Aorta (tissue), 5 donors: ENCODE measurements at regions not wholly inside any gene's neighbourhood (a gene's known extent, or its start where the extent isn't known, plus 50 kb on each side); places are given as distances from the start of the nearest gene placed in this dataset.
"Not testable (repeated sequence)": the region's sequence is repeated elsewhere in the genome, so short reads cannot be mapped to it uniquely, and the experiment has no call there.

Experiments
- ATAC-seq: fragments of 200-7000 bp; cut with Tn5 transposase; one replicate; pipeline ENCODE4 v1.9.1; 2022; ENCODE audit warnings: moderate library complexity; ENCODE audit not compliant: low FRiP score
- DNase-seq, 2 donors: peaks; one replicate each; pipeline ENCODE4 v3.0.0-alpha.2; 2020
- H3K27ac ChIP-seq, 2 donors: one replicate each; pipeline ENCODE4 v1.5.1; 2013; ENCODE audit warnings: low read length in 2 of 2, mild to moderate bottlenecking in 2 of 2, moderate library complexity in 2 of 2, control low read depth in 1 of 2, inconsistent platforms in 1 of 2, low read depth in 1 of 2
- H3K27me3 ChIP-seq, 2 donors: one replicate each; pipeline ENCODE4 v1.6.1; 2013; ENCODE audit warnings: control low read depth in 1 of 2, low read length in 1 of 2, mild to moderate bottlenecking in 1 of 2, moderate library complexity in 1 of 2; ENCODE audit not compliant: insufficient read depth in 2 of 2, control insufficient read depth in 1 of 2
- H3K36me3 ChIP-seq, 2 donors: one replicate each; pipeline ENCODE4 v1.6.1; 2013; ENCODE audit warnings: control low read depth in 1 of 2, low read length in 1 of 2, mild to moderate bottlenecking in 1 of 2; ENCODE audit not compliant: insufficient read depth in 2 of 2, control insufficient read depth in 1 of 2
- H3K4me1 ChIP-seq, 2 donors: one replicate each; pipeline ENCODE4 v1.6.1; 2013; ENCODE audit warnings: low read length in 2 of 2, control low read depth in 1 of 2, mild to moderate bottlenecking in 1 of 2, moderate library complexity in 1 of 2; ENCODE audit not compliant: insufficient read depth in 2 of 2, control insufficient read depth in 1 of 2
- H3K4me3 ChIP-seq, 2 donors: one replicate each; pipeline ENCODE4 v1.5.1; 2013; ENCODE audit warnings: low read length in 2 of 2, control low read depth in 1 of 2, mild to moderate bottlenecking in 1 of 2
- H3K9me3 ChIP-seq: one replicate; pipeline ENCODE4 v1.6.1; 2013; ENCODE audit warnings: mild to moderate bottlenecking, low read length; ENCODE audit not compliant: control insufficient read depth
- WGBS, 2 donors: extraction: QIAGEN DNeasy Blood & Tissue Kit; methylation state at CpG; one replicate each; pipeline ENCODE4 v1.1.7; 2013; 5-methylcytosine and 5-hydroxymethylcytosine counted together
- intact Hi-C, 2 donors: fragments of 100-400 bp; cut with DNase I; formaldehyde crosslinking; loops; one replicate each; pipeline versions ENCODE4 v1.14.2 to v1.15.0; 2022
- donor health status: healthy with polysubstance abuse.
- donor health status: Bipolar disorder and iron deficiency.
- donor health status: DM: no; HTN: no; CAD: no.
- donor health status: DM: no; HTN: no; CAD: no.
- donor health status: DM: yes; HTN: yes; CAD: no.

- H3K27ac ChIP-seq, H3K4me1 ChIP-seq, H3K4me3 ChIP-seq, H3K27me3 ChIP-seq, intact Hi-C loops, DNase-seq, H3K9me3 ChIP-seq, H3K36me3 ChIP-seq: not testable (repeated sequence)
- ATAC-seq, result peak; percentile 30
- WGBS, 2 donors, result 94 to 95% methylated on average over 12 to 14 of the region's 16 CpGs
These were observed 86.0 kb upstream of the PZP start for GRCh38 chr12:9294072-9294620.

- H3K27ac ChIP-seq, H3K4me3 ChIP-seq, H3K27me3 ChIP-seq, H3K36me3 ChIP-seq, intact Hi-C loops, DNase-seq, ATAC-seq, H3K4me1 ChIP-seq, H3K9me3 ChIP-seq: not testable (repeated sequence)
- no CpG with 5 or more reads among the region's 3 CpGs for WGBS, 2 donors
These were observed 85.2 kb upstream of the PZP start for GRCh38 chr12:9293391-9293790.

GRCh38 chr12:9289984-9290383, 81.8 kb upstream of the PZP start:
- H3K9me3 ChIP-seq, H3K4me3 ChIP-seq, H3K27ac ChIP-seq, H3K4me1 ChIP-seq, H3K36me3 ChIP-seq, H3K27me3 ChIP-seq, DNase-seq, intact Hi-C loops: not testable (repeated sequence)
- WGBS, 2 donors, result 67 to 89% methylated on average over 1 of the region's 5 CpGs
- peak; percentile 56 for ATAC-seq

GRCh38 chr12:9284724-9285123, 76.5 kb upstream of the PZP start:
- H3K27me3 ChIP-seq, DNase-seq, H3K4me3 ChIP-seq, H3K4me1 ChIP-seq, ATAC-seq, H3K36me3 ChIP-seq, H3K27ac ChIP-seq, H3K9me3 ChIP-seq: not testable (repeated sequence)
- WGBS, 2 donors, result 38 to 64% methylated on average over 4 to 5 of the region's 7 CpGs
- intact Hi-C loops, result loop anchor here (5.0 kb wide), 1 partner anchor 167 kb away; the partner anchor contains the start of gene A2M (in 2 of the 2)

GRCh38 chr12:9284197-9284596, 76.0 kb upstream of the PZP start:
- intact Hi-C loops, result loop anchor here (5.0 kb wide), 1 partner anchor 167 kb away; the partner anchor contains the start of gene A2M (in 2 of the 2)
- peak in 1 of 2 donors; percentile 82 for DNase-seq
- H3K27ac ChIP-seq, ATAC-seq, H3K27me3 ChIP-seq, H3K9me3 ChIP-seq, H3K4me1 ChIP-seq, H3K36me3 ChIP-seq: not testable (repeated sequence)
- H3K4me3 ChIP-seq, result peak overlapping the region in 1 of 2 donors; percentile 47
- WGBS, 2 donors, result 0 to 8% methylated on average over 4 to 13 of the region's 14 CpGs

- H3K27ac ChIP-seq, result not testable (repeated sequence)
- WGBS, 2 donors, result 0% methylated on average over 33 to 40 of the region's 42 CpGs
These were observed 75.3 kb upstream of the PZP start for GRCh38 chr12:9283346-9284095.

GRCh38 chr12:9276990-9277389, 68.8 kb upstream of the PZP start:
- intact Hi-C loops, result no loop called here
- ATAC-seq (no peak), DNase-seq (no peak)
- Histone ChIP-seq H3K4me1 (no peaks in the 10 kb centered on the region), H3K9me3 (no peaks in the 10 kb centered on the region), H3K27ac (no peak overlapping the region), H3K4me3 (no peak overlapping the region), H3K27me3 (peaks cover 0 to 5% of the 10 kb centered on the region in 2 donors), H3K36me3 (no peaks in the 10 kb centered on the region)
- WGBS, 2 donors, result 50 to 51% methylated on average over 4 of the region's 4 CpGs

More at GRCh38 chr12:9283346-9284095, 75.3 kb upstream of the PZP start:
- H3K27me3 ChIP-seq, H3K4me1 ChIP-seq, H3K36me3 ChIP-seq, H3K9me3 ChIP-seq: not testable (repeated sequence)
- ATAC-seq (peak; percentile 36), DNase-seq (peak; percentile 94 to 97)
- H3K4me3 ChIP-seq, result peak overlapping the region in 1 of 2 donors; percentile 47
- intact Hi-C loops, result loop anchor here (5.0 kb wide), 1 partner anchor 166 kb away; the partner anchor contains the start of gene A2M (in 2 of the 2)

- ATAC-seq, result no peak
- intact Hi-C loops, result no loop called here
- Histone ChIP-seq H3K4me1 (no peaks in the 10 kb centered on the region), H3K36me3 (no peaks in the 10 kb centered on the region), H3K9me3 (no peaks in the 10 kb centered on the region), H3K4me3 (no peak overlapping the region), H3K27me3 (peaks cover 0 to 5% of the 10 kb centered on the region in 2 donors), H3K27ac (no peak overlapping the region)
- 63% methylated on average over 3 of the region's 3 CpGs for WGBS, 2 donors
- DNase-seq, result no peak
These were observed 65.1 kb upstream of the PZP start for GRCh38 chr12:9273276-9273675.

GRCh38 chr12:9271875-9272274, 63.7 kb upstream of the PZP start:
- no peaks in the 10 kb centered on the region for H3K9me3 ChIP-seq
- no peaks in the 10 kb centered on the region for H3K4me1 ChIP-seq
- no peak for ATAC-seq
- H3K36me3 ChIP-seq, result no peaks in the 10 kb centered on the region
- H3K27ac ChIP-seq, result no peak overlapping the region
- no peak for DNase-seq
- intact Hi-C loops, result no loop called here
- WGBS, 2 donors, result 72 to 81% methylated on average over 1 of the region's 1 CpG
- peaks cover 0 to 5% of the 10 kb centered on the region in 2 donors for H3K27me3 ChIP-seq
- H3K4me3 ChIP-seq, result no peak overlapping the region
